Caco-2 (cell line): ENCODE measurements at regions not wholly inside any gene's neighbourhood (a gene's known extent, or its start where the extent isn't known, plus 50 kb on each side); places are given as distances from the start of the nearest gene placed in this dataset.
A peak's percentile ranks its signal among the peaks of the same experiment; 100 is the strongest.

Source experiments
- BruUV-seq: library from RNA; stranded (reverse); fragments of 400-500 nt; replicated peaks from 2 replicates; lab custom pipeline; 2021; lab: Mats Ljungman, UMichigan
- CTCF ChIA-PET: fragments of 300-600 bp; sonication (Branson Sonifier 250); formaldehyde crosslinking; loops from one replicate; lab custom pipeline; 2022; ENCODE audit warnings: antibody characterized with exemption; lab: Charles Lee
- POLR2A ChIA-PET: fragments of 300-600 bp; sonication (Branson Sonifier 250); formaldehyde crosslinking; loops from one replicate; lab custom pipeline; 2022; ENCODE audit warnings: antibody characterized with exemption; lab: Charles Lee
- DNase-seq, 2 experiments: peaks; one replicate each; pipeline versions ENCODE4 v3.0.0 to v3.0.0-alpha.2; 2020 to 2022
- H3K27me3 ChIP-seq: replicated peaks from 2 replicates; pipeline ENCODE4 v1.6.0; 2011; ENCODE audit warnings: low read length; ENCODE audit not compliant: control insufficient read depth, insufficient read depth
- H3K36me3 ChIP-seq: 2 replicates; pipeline ENCODE4 v1.5.1; 2011; ENCODE audit warnings: low read length; ENCODE audit not compliant: control insufficient read depth, insufficient read depth
- H3K4me1 ChIP-seq: fragments of 250-450 bp; sonication (Bioruptor Pico); 2 replicates; pipeline ENCODE4 v1.5.1; 2020; ENCODE audit warnings: mild to moderate bottlenecking
- H3K4me3 ChIP-seq: 2 replicates; pipeline ENCODE4 v1.5.1; 2011; ENCODE audit warnings: low read depth, mild to moderate bottlenecking, control low read depth, low read length
- H3K9me3 ChIP-seq: fragments of 250-450 bp; sonication (Bioruptor Pico); 2 replicates; pipeline ENCODE4 v1.5.1; 2020; ENCODE audit warnings: mild to moderate bottlenecking, moderate library complexity
- H3K27ac Mint-ChIP-seq: one replicate; pipeline ENCODE4 v1.8.0; 2022; ENCODE audit warnings: mixed read lengths; ENCODE audit not compliant: unreplicated experiment
- H3K27me3 Mint-ChIP-seq: one replicate; pipeline ENCODE4 v1.8.0; 2022; ENCODE audit warnings: mixed read lengths; ENCODE audit not compliant: insufficient read depth, unreplicated experiment
- H3K36me3 Mint-ChIP-seq: one replicate; pipeline ENCODE4 v1.8.0; 2022; ENCODE audit warnings: mild to moderate bottlenecking, mixed read lengths; ENCODE audit not compliant: insufficient read depth, unreplicated experiment
- H3K4me1 Mint-ChIP-seq: one replicate; pipeline ENCODE4 v1.8.0; 2022; ENCODE audit warnings: low read depth, mixed read lengths; ENCODE audit not compliant: unreplicated experiment
- H3K4me3 Mint-ChIP-seq: one replicate; pipeline ENCODE4 v1.8.0; 2022; ENCODE audit warnings: mild to moderate bottlenecking, moderate library complexity, mixed read lengths; ENCODE audit not compliant: unreplicated experiment
- H3K9me3 Mint-ChIP-seq: one replicate; pipeline ENCODE4 v1.8.0; 2022; ENCODE audit warnings: mixed read lengths; ENCODE audit not compliant: unreplicated experiment
- intact Hi-C: fragments of 100-400 bp; cut with micrococcal nuclease; formaldehyde crosslinking; loops from one replicate; pipeline ENCODE4 v1.10.0; 2022; ENCODE audit not compliant: unreplicated experiment
- TF ChIP-seq, protein P1 (sequence below), 2 experiments: fragments of 200-600 bp in 1 of 2; IDR thresholded peaks; 1 replicate in 1 of 2; 2 replicates in 1 of 2; pipeline versions ENCODE4 v1.5.1 to v1.8.0; 2011 to 2022; ENCODE audit warnings: antibody characterized with exemption in 1 of 2, control low read depth in 1 of 2, inconsistent platforms in 1 of 2, low read depth in 1 of 2, low read length in 1 of 2, mild to moderate bottlenecking in 1 of 2, moderate library complexity in 1 of 2; ENCODE audit not compliant: insufficient read depth in 1 of 2, severe bottlenecking in 1 of 2, unreplicated experiment in 1 of 2

DNA sequence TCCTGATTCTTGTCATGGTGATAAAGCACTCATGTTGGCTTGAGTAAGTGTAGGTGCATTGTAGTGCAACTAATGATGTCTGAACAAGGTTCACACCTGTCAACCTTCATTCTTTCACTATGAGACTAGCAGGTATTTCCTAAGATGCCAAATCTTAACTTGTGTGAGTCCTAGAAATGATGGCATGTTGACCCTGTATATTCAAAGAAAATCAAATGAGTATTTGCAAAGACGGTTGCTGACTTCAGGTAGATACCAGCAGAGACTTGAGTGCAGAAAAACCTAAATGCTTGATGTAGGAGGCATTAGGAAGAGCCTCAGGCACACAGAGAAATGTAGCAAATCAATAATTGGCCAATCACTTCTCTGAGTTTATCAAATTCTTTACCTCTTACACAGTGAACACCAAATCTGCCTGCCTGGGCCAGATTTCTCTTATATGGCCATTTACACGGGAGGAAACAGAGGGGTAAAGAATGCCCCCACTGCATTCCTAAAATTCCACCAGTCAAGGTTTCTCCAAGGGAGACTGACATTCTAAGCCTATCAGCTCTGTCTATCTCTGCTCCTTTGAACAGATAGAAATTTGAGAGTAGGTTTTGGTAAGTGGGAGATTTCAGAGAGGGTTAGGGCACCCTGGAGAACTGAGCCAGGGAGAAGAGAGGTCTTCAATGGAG, 488.6 kb upstream of the WWC1 start:
- Histone ChIP-seq H3K36me3 (no peaks in the 10 kb centered on the region), H3K4me3 (no peak overlapping the region), H3K9me3 (no peaks in the 10 kb centered on the region), H3K27me3 (no peaks in the 10 kb centered on the region), H3K4me1 (peaks cover 34% of the 10 kb centered on the region)
- H3K27ac Mint-ChIP-seq, result peak overlapping the region; percentile 95
- H3K4me1 Mint-ChIP-seq, result peaks cover 31% of the 10 kb centered on the region
- CTCF ChIA-PET, result no interaction called here
- POLR2A ChIA-PET, result no interaction called here
- no TSS peak for BruUV-seq
- peak overlapping the region; percentile 52 for H3K4me3 Mint-ChIP-seq
- no peaks in the 10 kb centered on the region for H3K9me3 Mint-ChIP-seq
- no peaks in the 10 kb centered on the region for H3K36me3 Mint-ChIP-seq
- intact Hi-C loops, result loop anchor here (2.0 kb wide), 1 partner anchor 86 kb away; no protein-coding TSS in a partner anchor
- TF ChIP-seq, protein P1, sequence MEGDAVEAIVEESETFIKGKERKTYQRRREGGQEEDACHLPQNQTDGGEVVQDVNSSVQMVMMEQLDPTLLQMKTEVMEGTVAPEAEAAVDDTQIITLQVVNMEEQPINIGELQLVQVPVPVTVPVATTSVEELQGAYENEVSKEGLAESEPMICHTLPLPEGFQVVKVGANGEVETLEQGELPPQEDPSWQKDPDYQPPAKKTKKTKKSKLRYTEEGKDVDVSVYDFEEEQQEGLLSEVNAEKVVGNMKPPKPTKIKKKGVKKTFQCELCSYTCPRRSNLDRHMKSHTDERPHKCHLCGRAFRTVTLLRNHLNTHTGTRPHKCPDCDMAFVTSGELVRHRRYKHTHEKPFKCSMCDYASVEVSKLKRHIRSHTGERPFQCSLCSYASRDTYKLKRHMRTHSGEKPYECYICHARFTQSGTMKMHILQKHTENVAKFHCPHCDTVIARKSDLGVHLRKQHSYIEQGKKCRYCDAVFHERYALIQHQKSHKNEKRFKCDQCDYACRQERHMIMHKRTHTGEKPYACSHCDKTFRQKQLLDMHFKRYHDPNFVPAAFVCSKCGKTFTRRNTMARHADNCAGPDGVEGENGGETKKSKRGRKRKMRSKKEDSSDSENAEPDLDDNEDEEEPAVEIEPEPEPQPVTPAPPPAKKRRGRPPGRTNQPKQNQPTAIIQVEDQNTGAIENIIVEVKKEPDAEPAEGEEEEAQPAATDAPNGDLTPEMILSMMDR (IDR thresholded peaks at IDR 0.05; ENCODE audit: insufficient read depth in 1 of 2, low read depth in 1 of 2, low read length in 1 of 2, severe bottlenecking in 1 of 2, unreplicated experiment in 1 of 2), result no peak
- H3K27me3 Mint-ChIP-seq, result no peaks in the 10 kb centered on the region
- DNase-seq, result peak; percentile 59 to 74

DNA sequence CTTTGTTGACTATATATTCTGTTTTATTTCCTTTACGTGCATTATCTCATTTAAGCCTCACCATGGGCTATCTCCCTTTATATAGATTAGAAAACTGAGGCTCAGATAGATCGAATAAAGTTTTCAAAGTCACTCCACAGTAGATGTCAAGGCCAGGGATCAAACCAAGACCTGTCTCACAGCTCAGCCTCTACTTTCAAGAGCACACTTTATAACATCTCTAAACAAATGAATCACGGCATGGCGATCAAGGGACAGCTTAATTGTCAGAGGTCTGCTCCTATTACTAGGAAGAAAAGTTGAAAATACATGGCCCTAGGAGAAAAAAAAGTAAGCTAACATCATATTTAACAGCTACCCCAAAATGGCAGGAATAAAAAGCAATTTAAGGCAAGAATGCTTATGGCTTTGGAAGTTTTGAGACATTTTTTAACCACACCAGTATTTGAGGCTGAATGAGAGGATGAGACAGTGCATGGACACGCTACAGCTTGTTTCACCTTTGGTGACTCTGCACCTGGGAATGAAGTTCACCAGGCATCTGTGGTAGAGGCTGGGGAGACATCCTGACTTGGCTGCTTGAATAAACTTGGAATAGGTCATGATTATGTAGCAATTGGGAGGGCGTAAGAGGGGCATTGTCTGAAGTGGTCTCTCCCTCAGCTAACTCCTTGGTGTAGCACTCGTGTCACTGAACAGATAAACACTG, 486.8 kb upstream of the WWC1 start:
- CTCF ChIA-PET, result no interaction called here
- H3K27ac Mint-ChIP-seq, result no peak overlapping the region

DNA sequence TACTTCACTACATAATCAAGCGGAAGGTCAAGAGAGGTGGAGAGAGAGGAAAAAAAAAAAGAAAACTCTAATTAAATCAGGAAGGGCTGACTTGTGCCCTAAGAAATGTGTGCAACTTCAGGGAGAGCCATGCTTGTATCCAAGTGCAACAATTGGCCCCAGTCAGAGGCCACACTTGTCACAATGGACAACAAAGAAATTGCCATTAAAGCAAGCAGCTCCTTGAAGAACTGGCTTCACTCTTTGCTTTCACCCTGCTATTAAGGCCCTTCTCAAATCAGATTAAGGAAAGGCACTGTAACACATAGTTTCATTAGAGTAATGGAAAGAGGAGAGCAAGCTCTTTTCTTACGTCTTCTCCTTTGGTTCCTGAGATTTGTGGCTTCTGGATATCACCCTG, 480.9 kb upstream of the WWC1 start:
- Histone ChIP-seq H3K27me3 (no peaks in the 10 kb centered on the region), H3K36me3 (no peaks in the 10 kb centered on the region), H3K4me3 (no peak overlapping the region), H3K4me1 (peaks cover 47% of the 10 kb centered on the region), H3K9me3 (no peaks in the 10 kb centered on the region)
- Mint-ChIP-seq H3K27me3 (no peaks in the 10 kb centered on the region), H3K4me1 (peaks cover 41% of the 10 kb centered on the region), H3K27ac (peak overlapping the region; percentile 17), H3K36me3 (no peaks in the 10 kb centered on the region), H3K4me3 (peak overlapping the region; percentile 23), H3K9me3 (peaks cover 8% of the 10 kb centered on the region)
- no peak for DNase-seq
- BruUV-seq, result no TSS peak
- intact Hi-C loops, result loop anchor here (1.0 kb wide), 2 partner anchors 25 to 87 kb away; no protein-coding TSS in a partner anchor
- ChIA-PET CTCF (interaction anchor here (0.9 kb wide), 1 partner anchor 237 kb away, joined by 3 read pairs; no protein-coding TSS in a partner anchor), POLR2A (no interaction called here)
- TF ChIP-seq, protein P1 (IDR thresholded peaks at IDR 0.05; ENCODE audit: insufficient read depth in 1 of 2, low read depth in 1 of 2, low read length in 1 of 2, severe bottlenecking in 1 of 2, unreplicated experiment in 1 of 2), result no peak

More for the DNA sequence above, 486.8 kb upstream of the WWC1 start:
- POLR2A ChIA-PET, result no interaction called here
- intact Hi-C loops, result no loop called here
- TF ChIP-seq, protein P1 (IDR thresholded peaks at IDR 0.05; ENCODE audit: insufficient read depth in 1 of 2, low read depth in 1 of 2, low read length in 1 of 2, severe bottlenecking in 1 of 2, unreplicated experiment in 1 of 2), result no peak
- no peak for DNase-seq
- no peaks in the 10 kb centered on the region for H3K9me3 ChIP-seq
- peaks cover 31% of the 10 kb centered on the region for H3K4me1 Mint-ChIP-seq
- H3K36me3 ChIP-seq, result no peaks in the 10 kb centered on the region
- H3K4me1 ChIP-seq, result peaks cover 48% of the 10 kb centered on the region
- H3K27me3 Mint-ChIP-seq, result no peaks in the 10 kb centered on the region
- no peaks in the 10 kb centered on the region for H3K9me3 Mint-ChIP-seq
- no peak overlapping the region for H3K4me3 ChIP-seq
- H3K36me3 Mint-ChIP-seq, result no peaks in the 10 kb centered on the region
- BruUV-seq, result no TSS peak
- H3K4me3 Mint-ChIP-seq, result no peak overlapping the region
- no peaks in the 10 kb centered on the region for H3K27me3 ChIP-seq
